Left lung (tissue), 4 donors: ENCODE measurements at regions not wholly inside any gene's neighbourhood (a gene's known extent, or its start where the extent isn't known, plus 50 kb on each side); places are given as distances from the start of the nearest gene placed in this dataset.

Source experiments
- ATAC-seq: fragments of 200-7000 bp; cut with Tn5 transposase; one replicate; pipeline ENCODE4 v1.9.1; 2020; ENCODE audit warnings: moderate library complexity
- DNase-seq, 4 donors: peaks; one replicate each; pipeline ENCODE4 v3.0.0-alpha.2; 2013 to 2020
- H3K27ac ChIP-seq, 2 donors: fragments of 200-600 bp; sonication (generic) in 1 of 2; one replicate each; pipeline versions ENCODE4 v1.5.0 to v1.8.0; 2020 to 2021
- H3K27me3 ChIP-seq, 2 donors: fragments of 200-600 bp; sonication (generic) in 1 of 2; one replicate each; pipeline versions ENCODE4 v1.5.0 to v1.8.0; 2020 to 2021
- H3K36me3 ChIP-seq, 2 donors: fragments of 200-600 bp; sonication (generic) in 1 of 2; one replicate each; pipeline versions ENCODE4 v1.5.0 to v1.8.0; 2020 to 2021
- H3K4me1 ChIP-seq, 2 donors: fragments of 200-600 bp; one replicate each; pipeline ENCODE4 v1.8.0; 2021
- H3K4me3 ChIP-seq, 2 donors: fragments of 200-600 bp; sonication (generic) in 1 of 2; one replicate each; pipeline versions ENCODE4 v1.5.0 to v1.8.0; 2020 to 2021; ENCODE audit warnings: mild to moderate bottlenecking in 1 of 2
- H3K9me3 ChIP-seq, 2 donors: fragments of 200-600 bp; sonication (generic) in 1 of 2; one replicate each; pipeline versions ENCODE4 v1.5.0 to v1.8.0; 2020 to 2021
- CTCF ChIP-seq, 2 donors: fragments of 200-600 bp; sonication (generic) in 1 of 2; IDR thresholded peaks; one replicate each; pipeline versions ENCODE4 v1.5.0 to v1.8.0; 2021; ENCODE audit warnings: antibody characterized with exemption in 2 of 2
- intact Hi-C, 2 donors: fragments of 100-400 bp; cut with DNase I; formaldehyde crosslinking; loops; one replicate each; pipeline versions ENCODE4 v1.11.2 to v1.14.2; 2022
- donor health status: DM: no; HTN: yes; CAD: no.
- donor health status: DM: no; HTN: no; CAD: no.

DNA sequence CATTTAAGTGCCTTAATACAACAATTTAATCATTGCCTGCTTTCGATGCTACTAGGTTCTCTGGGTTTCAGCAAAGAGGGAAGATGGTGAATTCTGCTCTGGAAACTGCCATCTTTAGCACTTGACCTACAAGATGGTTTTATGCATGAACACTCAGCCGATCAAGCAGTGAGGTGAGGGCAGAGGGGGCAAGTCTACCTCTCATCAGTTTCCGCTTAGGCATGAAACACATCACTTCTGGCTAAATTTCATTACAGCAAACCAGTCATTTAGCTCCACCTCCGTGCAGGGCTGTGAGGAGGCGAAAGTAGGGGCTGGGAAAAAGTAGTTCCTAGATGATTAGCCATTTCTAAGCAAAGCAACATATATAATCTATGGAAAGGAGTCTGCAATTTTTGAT is 1018.0 kb downstream of the CDH18 start:
- no peak for TF ChIP-seq CTCF (IDR thresholded peaks at IDR 0.05)
- H3K4me3 ChIP-seq: no peak overlapping the region
- H3K27me3 ChIP-seq: no peaks in the 10 kb centered on the region
- no peaks in the 10 kb centered on the region for H3K4me1 ChIP-seq
- no peaks in the 10 kb centered on the region for H3K36me3 ChIP-seq
- no peak for DNase-seq
- no peak overlapping the region for H3K27ac ChIP-seq
- H3K9me3 ChIP-seq: peaks cover 0 to 2% of the 10 kb centered on the region in 2 donors
- ATAC-seq: no peak
- intact Hi-C loops: no loop called here

GRCh38 chr5:18972177-18972576 is 1015.8 kb downstream of the CDH18 start:
- H3K27ac ChIP-seq: no peak overlapping the region
- H3K27me3 ChIP-seq: no peaks in the 10 kb centered on the region
- H3K36me3 ChIP-seq: no peaks in the 10 kb centered on the region
- no peak overlapping the region for H3K4me3 ChIP-seq
- H3K4me1 ChIP-seq: no peaks in the 10 kb centered on the region
- no peak for TF ChIP-seq CTCF (IDR thresholded peaks at IDR 0.05)
- ATAC-seq (no peak), DNase-seq (no peak)
- H3K9me3 ChIP-seq: no peaks in the 10 kb centered on the region
- intact Hi-C loops: no loop called here

DNA sequence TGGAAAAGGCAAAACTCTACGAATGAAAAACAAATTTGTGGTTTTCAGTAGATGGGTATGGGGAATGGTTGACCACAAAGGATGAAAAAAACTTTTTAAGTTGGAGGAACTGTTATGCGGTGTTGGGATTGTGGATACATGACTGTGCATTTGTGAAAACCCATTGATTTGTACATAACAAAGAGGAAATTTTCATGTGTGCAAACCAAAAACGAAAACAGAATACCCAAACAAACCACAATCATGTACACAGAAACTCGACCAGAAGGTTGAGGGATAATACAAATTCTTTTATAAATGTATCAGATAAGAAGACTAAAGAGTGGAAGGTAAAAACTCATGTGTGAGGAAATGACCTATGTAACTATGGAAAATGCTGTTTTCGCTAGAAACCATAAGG is 1012.4 kb downstream of the CDH18 start:
- Histone ChIP-seq H3K27ac (no peak overlapping the region), H3K4me1 (no peaks in the 10 kb centered on the region), H3K9me3 (no peaks in the 10 kb centered on the region), H3K27me3 (no peaks in the 10 kb centered on the region), H3K4me3 (no peak overlapping the region), H3K36me3 (no peaks in the 10 kb centered on the region)
- intact Hi-C loops: no loop called here
- TF ChIP-seq CTCF (IDR thresholded peaks at IDR 0.05): no peak
- DNase-seq: no peak
- no peak for ATAC-seq

GRCh38 chr5:18977880-18978279 is 1010.1 kb downstream of the CDH18 start:
- intact Hi-C loops: no loop called here
- no peak overlapping the region for H3K27ac ChIP-seq
- no peak for TF ChIP-seq CTCF (IDR thresholded peaks at IDR 0.05)

GRCh38 chr5:18984559-18985080 is 1003.4 kb downstream of the CDH18 start:
- H3K36me3 ChIP-seq: no peaks in the 10 kb centered on the region
- ATAC-seq (no peak), DNase-seq (no peak)
- H3K27me3 ChIP-seq: no peaks in the 10 kb centered on the region
- H3K4me3 ChIP-seq: no peak overlapping the region
- peaks cover 0 to 17% of the 10 kb centered on the region in 2 donors for H3K9me3 ChIP-seq
- H3K27ac ChIP-seq: no peak overlapping the region
- intact Hi-C loops: no loop called here
- TF ChIP-seq CTCF (IDR thresholded peaks at IDR 0.05): no peak
- no peaks in the 10 kb centered on the region for H3K4me1 ChIP-seq

More at GRCh38 chr5:18977880-18978279, 1010.1 kb downstream of the CDH18 start:
- DNase-seq: no peak
- ATAC-seq: no peak
- no peaks in the 10 kb centered on the region for H3K36me3 ChIP-seq
- peaks cover 0 to 10% of the 10 kb centered on the region in 2 donors for H3K9me3 ChIP-seq
- no peaks in the 10 kb centered on the region for H3K4me1 ChIP-seq
- no peaks in the 10 kb centered on the region for H3K27me3 ChIP-seq
- no peak overlapping the region for H3K4me3 ChIP-seq
